ENCODE measurements at regions not wholly inside any gene's neighbourhood (a gene's known extent, or its start where the extent isn't known, plus 50 kb on each side); places are given as distances from the start of the nearest gene placed in this dataset.

DNA sequence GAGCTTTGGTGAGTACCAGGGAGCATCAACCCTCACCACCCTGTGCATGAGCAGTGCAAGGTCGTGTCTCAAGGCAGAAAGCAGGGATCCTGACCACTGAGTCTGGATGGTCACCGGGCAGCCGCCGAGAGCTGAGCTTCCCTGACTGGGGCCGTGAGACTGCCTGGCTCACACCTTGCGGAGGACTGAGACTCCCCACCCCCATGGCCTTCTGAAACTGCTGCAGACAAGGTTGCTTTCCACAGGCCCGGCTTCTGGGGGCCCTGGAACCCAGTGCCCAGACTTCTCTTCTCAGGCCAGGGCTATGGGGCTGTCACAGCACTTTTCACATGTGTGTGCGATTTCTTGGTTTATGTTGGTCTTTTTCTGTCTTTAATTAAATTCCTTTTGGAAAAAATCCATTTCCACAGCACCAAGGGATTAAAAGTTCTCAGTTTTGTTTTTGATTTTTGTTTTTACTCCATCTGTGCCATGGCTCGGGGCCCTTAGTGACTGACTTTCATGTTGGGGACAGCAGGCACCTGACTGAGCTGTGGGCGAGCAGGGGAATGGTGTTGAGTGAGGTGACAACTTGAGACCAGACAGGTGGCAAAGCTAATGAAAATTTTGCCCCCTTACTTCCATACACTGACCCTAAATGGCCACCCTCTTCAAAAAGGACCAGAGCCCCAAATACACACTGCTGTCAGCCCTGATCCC lies 297.9 kb downstream of the CYP26B1 start (continued):
- TF ChIP-seq NR2C2 (IDR thresholded peaks at IDR 0.05; ENCODE audit: borderline replicate concordance, control insufficient read depth, insufficient read length, low read depth) (no peak), RFX5 (IDR thresholded peaks at IDR 0.05; ENCODE audit: low read depth, low read length) (no peak), IKZF1 (conservative IDR thresholded peaks at IDR 0.05) (no peak), TCF12 (IDR thresholded peaks at IDR 0.05; ENCODE audit: low read depth, low read length) (no peak), HDGF (IDR thresholded peaks at IDR 0.05) (no peak)
- TF ChIP-seq, protein P1, sequence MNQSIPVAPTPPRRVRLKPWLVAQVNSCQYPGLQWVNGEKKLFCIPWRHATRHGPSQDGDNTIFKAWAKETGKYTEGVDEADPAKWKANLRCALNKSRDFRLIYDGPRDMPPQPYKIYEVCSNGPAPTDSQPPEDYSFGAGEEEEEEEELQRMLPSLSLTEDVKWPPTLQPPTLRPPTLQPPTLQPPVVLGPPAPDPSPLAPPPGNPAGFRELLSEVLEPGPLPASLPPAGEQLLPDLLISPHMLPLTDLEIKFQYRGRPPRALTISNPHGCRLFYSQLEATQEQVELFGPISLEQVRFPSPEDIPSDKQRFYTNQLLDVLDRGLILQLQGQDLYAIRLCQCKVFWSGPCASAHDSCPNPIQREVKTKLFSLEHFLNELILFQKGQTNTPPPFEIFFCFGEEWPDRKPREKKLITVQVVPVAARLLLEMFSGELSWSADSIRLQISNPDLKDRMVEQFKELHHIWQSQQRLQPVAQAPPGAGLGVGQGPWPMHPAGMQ (IDR thresholded peaks at IDR 0.05; ENCODE audit: borderline replicate concordance): no peak
- TF ChIP-seq, protein P2, sequence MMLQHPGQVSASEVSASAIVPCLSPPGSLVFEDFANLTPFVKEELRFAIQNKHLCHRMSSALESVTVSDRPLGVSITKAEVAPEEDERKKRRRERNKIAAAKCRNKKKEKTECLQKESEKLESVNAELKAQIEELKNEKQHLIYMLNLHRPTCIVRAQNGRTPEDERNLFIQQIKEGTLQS (IDR thresholded peaks at IDR 0.05; ENCODE audit: borderline replicate concordance, extremely low read depth, low read depth, low read length): no peak

DNA sequence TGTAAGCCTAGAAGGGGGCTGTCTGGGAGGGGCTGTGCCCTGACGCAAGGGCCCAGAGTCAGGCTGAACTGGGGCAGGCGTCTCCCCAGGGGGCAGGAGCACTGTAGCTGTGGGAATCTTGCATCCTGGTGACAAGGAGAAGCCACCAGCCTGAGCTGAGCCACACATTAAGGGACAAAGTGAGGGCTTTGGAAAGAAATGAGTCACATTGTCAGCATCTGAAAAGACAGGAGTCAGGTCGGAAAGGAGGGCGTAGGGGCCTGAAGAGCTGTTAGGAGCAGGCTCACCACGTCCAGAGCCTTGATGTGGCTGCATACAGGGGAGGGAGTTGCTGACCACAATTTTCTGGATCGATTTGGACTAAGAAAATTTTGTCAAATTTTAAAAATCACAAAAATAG lies 298.6 kb downstream of the CYP26B1 start:
- Histone ChIP-seq H3K9me3 (replicated peaks; ENCODE audit: control insufficient read depth, insufficient read depth, low read length) (no peaks in the 10 kb centered on the region), H3K27me3 (replicated peaks in 1 of 2; ENCODE audit: control insufficient read depth in 2 of 2, insufficient read depth in 2 of 2, low read length in 1 of 2) (peaks cover 0 to 2% of the 10 kb centered on the region in 2 experiments; a peak in 2 of 4 replicates), H4K20me1 (ENCODE audit: control insufficient read depth, insufficient read depth) (no peaks in the 10 kb centered on the region), H2AFZ (ENCODE audit: control insufficient read depth, low read depth, low read length) (no peak overlapping the region), H3K4me3 (no peak overlapping the region), H3K27ac (ENCODE audit: control insufficient read depth, insufficient read depth) (no peak overlapping the region), H3K36me3 (ENCODE audit: control insufficient read depth in 2 of 2, insufficient read depth in 2 of 2, low read length in 1 of 2) (no peaks in the 10 kb centered on the region), H3K4me1 (ENCODE audit: control insufficient read depth, insufficient read depth, low read length) (no peaks in the 10 kb centered on the region), H3K4me2 (ENCODE audit: control insufficient read depth, insufficient read depth) (no peak overlapping the region), H3K79me2 (ENCODE audit: control insufficient read depth, insufficient read depth, low read length) (no peaks in the 10 kb centered on the region), H3K9ac (ENCODE audit: control insufficient read depth, insufficient read depth, low read length) (no peak overlapping the region)
- ChIA-PET RAD21 (ENCODE audit: unreplicated experiment) (no interaction called here), CTCF (no interaction called here), SMC1A (ENCODE audit: uncharacterized antibody, unreplicated experiment) (no interaction called here), POLR2A (no interaction called here)
- ATAC-seq: no peak
- TF ChIP-seq RAD21 (IDR thresholded peaks at IDR 0.05; ENCODE audit: insufficient read depth, low read depth, low read length): no peak
- no peak for TF ChIP-seq CREM (IDR thresholded peaks at IDR 0.05; ENCODE audit: low read depth)
- no peak for TF ChIP-seq STAT1 (conservative IDR thresholded peaks at IDR 0.05)
- WGBS (ENCODE audit: insufficient coverage, insufficient replicate concordance, low lambda C conversion rate, missing lambda C conversion rate): 15% methylated on average over 6 of the region's 6 CpGs
- in situ Hi-C loops (cut with MboI): no loop called here
- DNase-seq (ENCODE audit: low read depth, low spot score): no peak
- intact Hi-C loops (cut with micrococcal nuclease; ENCODE audit: unreplicated experiment): no loop called here
- no peak for FAIRE-seq
- BruUV-seq (replicated peaks): no TSS peak

Data from GM12878 (cell line).